ENCODE measurements at regions not wholly inside any gene's neighbourhood (a gene's known extent, or its start where the extent isn't known, plus 50 kb on each side); places are given as distances from the start of the nearest gene placed in this dataset.

- DNase-seq, result no peak
These were observed 182.6 kb downstream of the TRPC6 start for GRCh38 chr11:101401245-101401644.

- DNase-seq, result no peak
These were observed 185.8 kb downstream of the TRPC6 start for GRCh38 chr11:101397979-101398378.

GRCh38 chr11:101390539-101390938 lies 193.3 kb downstream of the TRPC6 start:
- no peak for DNase-seq

GRCh38 chr11:101369835-101370234 lies 214.0 kb downstream of the TRPC6 start:
- DNase-seq, result no peak

GRCh38 chr11:101363706-101364275 lies 220.0 kb downstream of the TRPC6 start:
- no peak for DNase-seq

- no peak for DNase-seq
These were observed 221.2 kb downstream of the TRPC6 start for GRCh38 chr11:101362643-101363042.

GRCh38 chr11:101357771-101358170 lies 226.0 kb downstream of the TRPC6 start:
- DNase-seq, result no peak

GRCh38 chr11:101354801-101355200 lies 225.2 kb upstream of the PGR start:
- DNase-seq, result no peak

- no peak for DNase-seq
These were observed 219.2 kb upstream of the PGR start for GRCh38 chr11:101348786-101349185.

- no peak for DNase-seq
These were observed 217.0 kb upstream of the PGR start for GRCh38 chr11:101346591-101346990.

- DNase-seq, result no peak
These were observed 216.3 kb upstream of the PGR start for GRCh38 chr11:101345891-101346290.

- no peak for DNase-seq
These were observed 212.7 kb upstream of the PGR start for GRCh38 chr11:101342307-101342706.

- DNase-seq, result no peak
These were observed 212.0 kb upstream of the PGR start for GRCh38 chr11:101341578-101341977.

- DNase-seq, result no peak
These were observed 207.2 kb upstream of the PGR start for GRCh38 chr11:101336858-101337257.

- no peak for DNase-seq
These were observed 206.5 kb upstream of the PGR start for GRCh38 chr11:101336155-101336554.

GRCh38 chr11:101334581-101334980 lies 205.0 kb upstream of the PGR start:
- no peak for DNase-seq

- no peak for DNase-seq
These were observed 201.8 kb upstream of the PGR start for GRCh38 chr11:101331411-101331810.

GRCh38 chr11:101327908-101328307 lies 198.3 kb upstream of the PGR start:
- DNase-seq, result no peak

GRCh38 chr11:101326141-101326540 lies 196.5 kb upstream of the PGR start:
- no peak for DNase-seq

- DNase-seq, result no peak
These were observed 194.4 kb upstream of the PGR start for GRCh38 chr11:101323997-101324396.

GRCh38 chr11:101321222-101321621 lies 191.6 kb upstream of the PGR start:
- no peak for DNase-seq

GRCh38 chr11:101306721-101307120 lies 177.1 kb upstream of the PGR start:
- DNase-seq, result no peak

GRCh38 chr11:101305496-101305895 lies 175.9 kb upstream of the PGR start:
- DNase-seq, result no peak

- no peak for DNase-seq
These were observed 169.6 kb upstream of the PGR start for GRCh38 chr11:101299210-101299609.

- no peak for DNase-seq
These were observed 167.3 kb upstream of the PGR start for GRCh38 chr11:101296896-101297295.

All from NCI-H446 treated with DMSO at 0.1 percent for 48 hours (cell line).